GM19395 (cell line): ENCODE measurements at regions not wholly inside any gene's neighbourhood (a gene's known extent, or its start where the extent isn't known, plus 50 kb on each side); places are given as distances from the start of the nearest gene placed in this dataset.

Experiments
- ATAC-seq: cut with Tn5 transposase; IDR thresholded peaks from one replicate; pipeline ENCODE4 v1.9.1; 2021; ENCODE audit warnings: mild to moderate bottlenecking, moderate library complexity; ENCODE audit not compliant: unreplicated experiment

DNA sequence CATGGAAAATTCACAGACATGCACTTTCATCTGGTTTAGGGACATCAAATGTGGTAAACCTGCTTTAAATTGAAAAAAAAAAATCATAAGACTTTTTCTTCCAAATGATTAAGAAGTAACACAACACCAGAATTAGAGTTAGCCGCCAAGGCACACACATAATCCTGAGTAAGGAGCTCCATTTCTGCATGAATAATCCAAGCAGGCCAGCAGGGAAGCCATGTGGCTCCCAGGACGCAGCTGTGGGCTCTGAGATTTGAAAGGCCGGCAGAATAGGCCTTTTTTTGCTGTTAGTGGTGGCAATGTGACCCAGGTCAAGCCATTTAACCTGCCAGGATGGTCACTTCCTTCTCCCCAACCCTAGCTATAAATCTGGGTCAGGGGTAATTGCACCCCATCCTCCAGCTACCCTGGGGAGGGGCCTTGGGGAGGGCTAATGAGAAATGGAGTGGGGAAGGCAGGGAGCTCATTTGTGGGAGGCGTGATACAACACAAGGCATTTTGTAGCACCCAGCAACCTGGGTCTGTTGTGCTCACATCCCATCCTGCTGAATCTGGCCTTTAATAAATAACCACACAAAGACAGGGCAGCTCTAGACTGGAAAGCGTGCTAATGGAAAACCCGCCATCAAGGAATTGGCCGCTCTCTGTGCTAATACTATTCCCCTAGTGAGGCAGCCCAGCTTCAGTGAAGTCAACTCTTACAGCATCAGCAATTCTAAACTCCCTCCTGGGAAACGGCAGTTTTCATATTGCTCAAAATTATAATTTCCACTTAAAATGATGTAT is 178.5 kb downstream of the RHOU start:
- no peak for ATAC-seq

- no peak for ATAC-seq
These were observed 179.4 kb downstream of the RHOU start for GRCh38 chr1:228914700-228915099.

DNA sequence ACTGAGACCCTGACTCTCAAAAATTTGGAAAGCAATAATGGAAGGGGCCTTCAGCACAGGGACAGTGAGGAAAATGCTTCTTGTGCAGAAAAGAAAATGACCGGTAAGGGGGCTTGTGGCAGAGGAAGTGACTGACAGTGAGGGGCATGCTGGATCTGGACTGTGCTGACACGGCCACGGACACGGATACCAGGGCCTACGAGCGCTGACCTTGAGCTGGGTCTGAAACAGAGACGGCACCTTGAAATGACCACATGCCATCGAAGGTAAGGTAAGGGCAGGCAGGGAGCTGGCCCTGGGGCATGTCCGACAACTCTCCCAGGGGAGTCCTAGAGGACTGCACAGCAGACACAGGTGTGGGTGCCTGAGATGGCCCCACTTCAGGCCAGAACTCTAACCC is 182.1 kb downstream of the RHOU start:
- ATAC-seq, result no peak

GRCh38 chr1:228917755-228918154 is 182.5 kb downstream of the RHOU start:
- no peak for ATAC-seq

GRCh38 chr1:228918335-228918734 is 183.1 kb downstream of the RHOU start:
- ATAC-seq, result no peak

- no peak for ATAC-seq
These were observed 184.6 kb downstream of the RHOU start for GRCh38 chr1:228919914-228920313.

DNA sequence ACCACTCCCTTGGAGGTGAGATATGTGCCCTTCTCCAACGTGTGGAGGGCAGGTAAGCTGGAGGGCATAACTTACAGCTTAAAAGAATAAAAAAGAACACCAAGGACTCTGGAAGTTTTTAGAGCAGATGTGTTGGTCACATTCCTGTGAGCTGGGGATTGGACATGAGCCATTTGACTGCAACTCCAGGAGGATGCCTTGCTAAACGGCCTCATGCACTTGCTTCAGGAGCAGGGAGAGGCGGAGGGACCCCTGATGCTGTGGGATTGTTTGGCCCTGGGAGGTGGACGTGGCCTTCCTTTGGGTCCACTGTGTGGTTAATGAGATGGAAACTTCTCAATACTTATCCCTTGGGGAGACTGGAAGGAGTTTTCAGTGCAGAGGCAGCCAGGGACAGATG is 185.6 kb downstream of the RHOU start:
- no peak for ATAC-seq

DNA sequence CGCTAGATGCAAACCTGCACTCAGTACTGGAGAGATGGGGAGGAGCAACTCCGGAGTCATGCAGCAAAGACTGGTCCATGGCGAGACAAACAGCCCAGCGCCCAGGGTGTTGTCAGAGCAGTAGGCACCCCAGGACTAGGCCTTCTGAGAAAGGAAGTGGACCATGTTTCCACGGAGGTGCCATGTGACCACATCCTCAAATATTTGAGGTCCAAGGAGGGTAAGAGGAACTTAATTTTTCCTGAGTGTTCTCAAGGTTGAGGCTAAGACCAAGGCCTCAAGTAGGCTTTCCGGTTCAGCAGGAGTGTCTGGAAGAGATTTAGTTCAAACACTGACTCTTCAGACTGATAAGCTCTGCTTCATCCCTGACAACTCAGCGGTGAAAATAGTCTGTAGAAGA is 186.2 kb downstream of the RHOU start:
- ATAC-seq, result no peak

DNA sequence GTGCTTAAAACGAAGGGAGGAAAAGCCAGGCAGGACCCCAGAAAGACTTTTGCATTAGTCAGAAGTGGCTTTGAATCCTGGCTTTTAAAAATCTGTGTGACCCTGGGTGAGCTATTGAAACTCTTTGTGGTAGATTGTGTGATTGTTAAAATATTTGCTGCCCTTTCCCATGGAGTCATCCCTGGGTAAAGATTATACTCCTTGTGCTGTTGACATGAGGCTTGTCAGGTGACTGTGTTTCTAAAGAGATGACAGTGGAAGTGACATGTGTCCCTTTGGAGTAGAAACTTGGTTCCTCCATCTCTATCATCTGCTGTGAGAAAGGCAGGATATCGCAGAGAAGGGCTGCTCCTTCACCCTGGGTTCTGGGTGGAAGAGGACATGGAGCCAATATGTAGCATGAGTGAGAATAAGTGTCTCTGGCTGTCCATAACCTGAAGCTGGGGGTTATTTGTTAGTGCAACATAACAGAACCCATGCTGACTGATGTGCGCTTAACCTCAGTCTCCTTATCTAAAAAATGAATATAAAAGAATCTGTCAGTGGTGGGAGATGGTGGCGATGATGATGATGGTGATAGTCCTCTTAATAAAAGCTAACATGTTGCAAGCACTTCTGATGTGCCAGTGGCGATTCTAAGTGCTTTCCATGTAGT is 187.6 kb downstream of the RHOU start:
- ATAC-seq, result no peak

- no peak for ATAC-seq
These were observed 188.9 kb downstream of the RHOU start for GRCh38 chr1:228923973-228924686.

DNA sequence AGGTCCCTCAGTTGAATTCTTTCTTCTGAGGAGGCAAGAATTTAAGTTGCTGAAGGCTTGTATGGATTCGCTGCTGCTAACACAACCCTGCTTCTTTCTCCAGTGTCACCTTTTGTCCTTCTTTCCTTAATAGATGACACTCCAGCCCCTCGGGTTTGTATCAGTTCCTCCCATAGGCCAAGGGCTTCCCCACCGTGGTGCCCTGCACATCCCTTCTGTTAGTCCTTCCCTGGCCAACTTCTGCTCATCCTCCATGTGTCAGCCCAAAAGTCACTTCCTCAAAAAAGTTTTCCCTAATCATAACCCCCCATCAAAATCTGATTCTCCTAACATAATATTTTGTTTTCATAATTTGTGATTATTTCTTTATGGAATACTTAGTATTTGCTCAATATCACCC is 190.4 kb downstream of the RHOU start:
- no peak for ATAC-seq

GRCh38 chr1:228927421-228927820 is 192.1 kb downstream of the RHOU start:
- ATAC-seq, result no peak

DNA sequence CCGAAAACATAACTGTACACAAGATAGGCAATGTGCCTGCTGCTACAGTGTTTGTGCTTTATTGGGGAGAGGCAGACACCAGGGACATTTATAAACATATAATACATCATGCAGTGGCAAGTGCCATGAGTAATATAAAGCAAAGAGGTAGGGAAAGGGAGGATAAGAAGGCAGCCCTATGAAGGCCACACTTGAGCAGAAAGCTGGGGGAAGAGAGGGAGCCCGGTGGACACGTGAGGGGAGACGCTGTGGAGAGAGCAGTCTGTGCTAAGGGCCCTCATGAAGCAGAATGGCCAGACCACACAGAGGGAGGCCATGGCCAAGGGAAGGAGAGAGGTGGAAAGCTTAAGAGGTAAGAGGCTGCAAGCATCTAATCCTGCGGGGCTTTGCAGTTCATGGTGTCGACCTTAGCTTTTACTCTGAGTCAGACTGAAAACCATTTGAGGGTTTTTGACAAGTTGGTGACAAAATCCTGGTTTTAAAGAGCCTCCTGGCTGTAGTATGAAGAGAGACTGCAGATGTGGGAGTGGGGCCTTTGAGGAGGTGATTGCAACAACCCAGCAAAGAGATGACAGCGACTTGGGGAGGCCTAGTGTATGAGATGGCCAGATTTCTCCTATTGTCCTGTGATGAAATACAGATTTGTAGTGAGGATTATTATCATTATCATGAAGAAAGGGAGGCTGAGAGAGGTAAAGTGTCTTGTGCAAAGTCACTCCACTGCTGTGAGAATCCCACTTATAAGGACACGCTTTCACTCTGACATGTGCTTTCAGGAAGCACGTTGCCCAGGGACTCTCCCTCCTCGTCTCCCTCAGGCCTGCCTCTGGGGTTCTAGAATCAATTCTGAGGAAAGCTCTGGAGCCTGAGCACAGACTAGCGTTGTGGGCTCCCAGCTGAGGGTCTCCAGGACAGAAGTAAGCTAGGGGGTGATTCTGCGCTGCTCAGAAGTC is 192.9 kb downstream of the RHOU start:
- no peak for ATAC-seq

GRCh38 chr1:228929476-228930027 is 194.3 kb downstream of the RHOU start:
- no peak for ATAC-seq

GRCh38 chr1:228930479-228930957 is 195.2 kb downstream of the RHOU start:
- ATAC-seq, result no peak

DNA sequence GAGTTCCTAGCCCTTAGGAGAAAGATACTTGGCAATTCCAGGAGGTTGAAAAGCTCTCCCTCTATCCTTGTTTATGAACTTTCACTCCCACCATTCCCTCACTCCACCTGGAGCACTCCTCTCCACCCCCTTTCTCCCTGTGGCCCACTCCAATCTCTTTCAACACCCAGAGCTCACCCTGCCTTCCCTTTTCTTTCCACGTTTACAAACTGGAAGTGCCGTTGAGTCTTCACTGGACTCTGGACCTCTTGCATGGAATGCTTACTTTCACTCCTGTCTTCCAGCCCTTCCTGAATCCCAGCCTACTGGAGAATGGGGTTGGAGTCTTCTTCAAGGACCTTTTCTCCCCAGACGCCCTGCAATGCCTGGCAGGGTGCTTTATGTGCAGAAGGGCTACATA is 198.5 kb downstream of the RHOU start:
- no peak for ATAC-seq

- ATAC-seq, result no peak
These were observed 200.0 kb downstream of the RHOU start for GRCh38 chr1:228935198-228935663.

DNA sequence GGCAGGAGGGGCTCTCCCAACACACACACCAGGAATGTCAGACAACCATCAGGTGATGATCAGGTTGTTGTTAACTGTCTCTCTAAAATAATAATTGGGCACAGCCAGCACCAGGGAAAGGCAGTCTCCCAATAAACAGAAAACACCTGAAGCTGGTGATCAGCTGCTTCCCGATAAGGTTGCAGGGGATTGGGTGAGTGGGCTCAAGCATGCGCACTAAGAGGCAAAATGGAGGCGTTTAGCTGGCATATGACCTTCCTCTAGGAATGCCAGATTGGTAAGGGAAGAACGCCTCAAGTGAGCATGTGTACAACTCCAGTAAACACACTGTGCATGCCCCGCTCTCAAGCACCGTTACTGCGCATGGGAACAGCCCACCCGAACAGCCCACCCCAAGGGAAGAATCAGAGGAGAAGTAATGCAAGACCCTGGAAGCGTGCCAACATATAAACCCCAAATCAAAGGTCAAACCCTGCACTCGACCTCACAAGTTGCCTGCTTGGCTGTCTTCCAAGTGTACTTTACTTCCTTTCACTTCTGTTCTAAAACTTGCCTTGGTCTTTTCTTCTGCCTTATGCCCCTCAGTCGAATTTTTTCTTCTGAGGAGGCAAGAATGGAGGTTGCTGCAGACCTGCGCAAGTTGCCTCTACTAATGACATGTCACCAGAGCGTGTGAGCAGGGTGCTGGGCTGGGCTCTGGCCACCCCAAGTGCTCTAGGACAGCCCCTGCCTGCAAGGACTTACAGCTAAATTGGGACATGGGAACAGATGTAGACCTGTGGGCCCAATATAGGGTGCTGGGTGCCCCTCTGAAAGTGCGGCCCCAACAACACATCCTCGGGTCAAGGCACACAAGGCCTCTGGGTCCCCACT is 200.8 kb downstream of the RHOU start:
- ATAC-seq, result no peak

DNA sequence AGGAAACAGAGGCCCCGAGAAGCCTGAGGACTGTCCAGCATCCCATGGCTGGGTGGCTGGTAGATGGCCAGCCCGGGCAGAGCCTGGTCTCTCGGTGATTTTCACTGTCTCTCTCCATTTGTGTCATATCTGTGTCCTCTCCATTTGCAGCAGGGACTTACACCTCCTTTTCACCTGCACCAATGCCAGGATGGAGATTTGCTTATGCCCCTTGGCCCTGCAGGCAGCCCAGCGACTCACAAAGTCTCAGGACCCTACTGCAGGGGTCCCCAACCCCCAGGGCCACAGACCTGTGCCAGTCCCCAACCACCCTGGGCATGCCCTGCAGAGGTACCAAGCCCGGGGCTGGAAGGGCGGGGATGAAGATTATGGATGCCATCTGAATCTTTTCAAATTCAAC is 201.6 kb downstream of the RHOU start:
- ATAC-seq, result no peak
